Adrenal gland (tissue), 5 donors: ENCODE measurements at regions not wholly inside any gene's neighbourhood (a gene's known extent, or its start where the extent isn't known, plus 50 kb on each side); places are given as distances from the start of the nearest gene placed in this dataset.

Experiments used
- CTCF ChIP-seq, 6 experiments: fragments of 450-650 bp in 4 of 6; fragments of 200-600 bp in 2 of 6; sonication (generic) in 1 of 6; IDR thresholded peaks; 1 replicate in 5 of 6; 2 replicates in 1 of 6; pipeline versions ENCODE4 v1.5.1 to v1.8.0; 2016 to 2021; ENCODE audit warnings: antibody characterized with exemption in 6 of 6, mild to moderate bottlenecking in 2 of 6, moderate library complexity in 1 of 6
- POLR2A ChIP-seq, 2 donors: fragments of 450-650 bp; IDR thresholded peaks; one replicate each; pipeline ENCODE4 v1.6.1; 2017; ENCODE audit warnings: antibody characterized with exemption in 2 of 2, mild to moderate bottlenecking in 2 of 2, moderate library complexity in 1 of 2
- donor health status: DM: no; HTN: no; CAD: no.

- TF ChIP-seq CTCF (IDR thresholded peaks at IDR 0.05): no peak
- no peak for TF ChIP-seq POLR2A (IDR thresholded peaks at IDR 0.05)
Observed at GRCh38 chrX:127305013-127305412, 485.5 kb downstream of the PRR32 start.
